GM19023 (cell line): ENCODE measurements at regions not wholly inside any gene's neighbourhood (a gene's known extent, or its start where the extent isn't known, plus 50 kb on each side); places are given as distances from the start of the nearest gene placed in this dataset.
"Not testable (repeated sequence)": the region's sequence is repeated elsewhere in the genome, so short reads cannot be mapped to it uniquely, and the experiment has no call there.

Experiments
- ATAC-seq: cut with Tn5 transposase; IDR thresholded peaks from one replicate; pipeline ENCODE4 v1.9.1; 2021; ENCODE audit warnings: mild to moderate bottlenecking, moderate library complexity; ENCODE audit not compliant: unreplicated experiment

DNA sequence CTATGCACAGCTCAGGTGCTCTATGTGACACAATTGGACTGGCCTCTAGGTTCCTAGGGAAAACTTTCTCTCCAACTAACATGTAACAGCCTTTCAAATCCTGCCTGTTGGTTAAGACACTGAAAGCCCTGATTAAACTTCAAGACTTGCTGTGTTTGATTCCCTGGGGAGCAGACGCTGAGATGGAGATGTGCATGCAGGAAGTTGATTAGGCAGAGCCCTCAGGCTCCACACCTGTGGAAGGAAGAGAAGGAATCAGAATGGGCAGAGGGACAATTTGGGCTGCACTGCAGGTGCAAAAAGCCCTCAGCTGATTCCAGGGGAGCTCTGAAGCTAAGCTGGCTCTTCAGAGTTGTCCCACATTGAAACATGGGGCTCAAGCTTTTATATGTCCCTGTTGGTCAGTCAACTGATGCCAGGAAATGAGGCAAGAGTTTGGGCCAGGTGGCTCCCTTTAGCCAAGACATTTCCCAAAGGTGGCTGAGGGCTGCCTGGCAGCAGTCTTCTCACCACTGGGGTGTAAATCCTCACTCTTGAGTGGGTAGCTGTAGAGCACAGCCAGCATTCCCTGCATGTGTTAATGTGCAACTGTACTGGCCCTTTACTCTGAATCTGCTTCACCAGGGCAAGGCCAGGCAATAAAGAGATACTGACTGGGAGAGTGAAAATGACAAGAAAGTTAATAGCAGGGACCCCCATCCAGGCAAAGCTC lies 199.5 kb upstream of the DDX18 start:
- ATAC-seq = no peak

DNA sequence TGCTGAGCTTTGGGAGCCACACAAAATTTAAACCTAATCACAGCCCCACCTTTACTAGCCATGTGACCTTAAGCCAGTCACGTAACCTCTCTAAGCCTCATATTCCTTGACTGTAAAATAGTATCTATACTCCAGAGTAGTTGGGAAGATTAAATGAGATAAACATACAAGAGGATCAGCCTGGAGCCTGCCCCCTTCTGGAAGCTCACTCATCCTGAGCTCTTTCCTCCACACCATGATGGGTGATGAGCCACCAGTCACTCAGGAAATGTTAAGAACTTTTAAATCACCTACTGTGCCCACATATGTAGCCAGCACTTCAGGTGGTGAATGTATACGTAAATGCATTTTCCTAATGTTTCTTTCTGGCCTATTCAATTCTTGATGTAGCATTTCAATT lies 195.9 kb upstream of the DDX18 start:
- no peak for ATAC-seq

DNA sequence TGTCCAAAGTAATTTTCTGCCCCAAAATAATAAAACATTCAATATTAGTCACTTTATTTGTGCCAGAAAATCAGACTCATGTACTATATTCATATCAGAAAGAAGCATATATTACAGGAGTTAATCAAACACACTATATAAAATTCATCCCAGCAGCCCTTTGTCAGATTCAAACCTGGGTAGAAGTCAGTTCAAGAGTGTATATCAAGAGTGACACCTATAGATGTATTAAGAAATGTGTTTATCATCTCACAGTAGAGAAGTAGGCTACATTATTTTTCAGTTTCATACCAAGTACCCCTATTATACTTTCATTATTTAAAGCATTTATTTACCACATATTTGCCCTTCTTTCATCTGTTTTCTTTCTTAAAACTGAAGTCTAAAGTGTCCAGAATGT lies 193.2 kb upstream of the DDX18 start:
- ATAC-seq = no peak

DNA sequence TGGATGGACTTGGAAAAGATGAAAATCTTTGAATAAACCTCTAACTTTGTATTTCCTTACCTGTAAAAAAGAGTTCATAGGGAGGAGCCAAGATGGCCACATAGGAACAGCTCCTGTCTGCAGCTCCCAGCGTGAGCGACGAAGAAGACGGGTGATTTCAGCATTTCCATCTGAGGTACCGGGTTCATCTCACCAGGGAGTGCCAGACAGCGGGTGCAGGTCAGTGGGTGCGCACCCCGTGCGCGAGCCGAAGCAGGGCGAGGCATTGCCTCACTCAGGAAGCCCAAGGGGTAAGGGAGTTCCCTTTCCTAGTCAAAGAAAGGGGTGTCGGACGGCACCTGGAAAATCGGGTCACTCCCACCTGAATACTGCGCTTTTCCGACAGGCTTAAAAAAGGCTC lies 191.3 kb upstream of the DDX18 start:
- ATAC-seq = not testable (repeated sequence)

DNA sequence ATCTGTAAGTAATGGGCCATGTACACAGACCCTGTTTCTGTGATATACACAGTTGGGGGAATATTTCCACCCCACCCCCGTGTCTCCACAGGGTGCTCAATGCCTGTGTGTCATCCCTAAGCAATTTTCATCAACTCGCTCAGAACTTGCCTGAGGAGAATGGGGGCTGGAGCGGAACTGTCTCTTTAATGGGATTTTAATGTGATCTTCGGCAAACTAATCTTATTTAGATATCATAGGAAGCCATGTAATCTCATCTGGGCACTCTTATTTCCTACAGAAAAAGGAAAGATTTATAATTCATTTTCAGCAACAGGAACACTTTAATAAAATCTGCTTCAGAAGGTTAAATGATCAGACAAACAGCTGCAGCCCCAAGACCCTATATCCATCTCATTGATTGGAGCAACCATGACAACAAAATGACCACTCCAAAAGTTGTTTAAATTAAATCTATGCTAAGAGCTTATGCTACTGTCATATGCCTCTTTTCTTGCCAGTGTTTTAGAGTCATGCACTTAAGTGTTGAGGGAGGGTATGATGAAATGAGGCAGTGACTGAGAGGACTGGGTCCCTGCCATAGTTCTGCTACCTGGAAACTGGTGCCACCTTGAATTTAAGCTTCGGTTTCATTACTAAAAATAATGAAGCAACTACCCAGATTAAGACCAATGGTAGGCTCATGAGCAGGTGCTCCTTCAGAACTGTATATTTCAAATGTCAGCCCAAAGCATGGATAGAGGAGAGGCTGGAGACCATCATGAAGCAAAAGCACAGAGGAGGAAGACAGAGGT lies 183.1 kb upstream of the DDX18 start:
- no peak for ATAC-seq

DNA sequence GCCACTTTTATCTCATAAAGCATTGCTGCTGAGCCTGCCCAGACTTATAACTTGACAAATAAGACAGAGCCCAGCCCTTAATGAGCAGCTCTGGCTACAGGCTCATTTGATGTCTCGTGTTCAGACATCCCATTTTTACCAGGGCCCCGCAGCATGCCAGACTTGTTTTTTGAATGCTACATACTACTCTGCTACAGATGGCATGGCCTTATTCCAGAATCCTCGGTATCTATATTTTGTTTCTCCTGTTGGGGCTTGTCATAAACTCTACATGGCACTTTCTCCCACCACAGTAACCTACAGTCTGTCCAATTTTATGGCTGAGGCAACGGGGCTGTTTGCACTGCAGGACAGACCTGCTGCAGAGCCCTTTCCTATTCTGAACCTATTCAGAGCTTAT lies 179.0 kb upstream of the DDX18 start:
- no peak for ATAC-seq

DNA sequence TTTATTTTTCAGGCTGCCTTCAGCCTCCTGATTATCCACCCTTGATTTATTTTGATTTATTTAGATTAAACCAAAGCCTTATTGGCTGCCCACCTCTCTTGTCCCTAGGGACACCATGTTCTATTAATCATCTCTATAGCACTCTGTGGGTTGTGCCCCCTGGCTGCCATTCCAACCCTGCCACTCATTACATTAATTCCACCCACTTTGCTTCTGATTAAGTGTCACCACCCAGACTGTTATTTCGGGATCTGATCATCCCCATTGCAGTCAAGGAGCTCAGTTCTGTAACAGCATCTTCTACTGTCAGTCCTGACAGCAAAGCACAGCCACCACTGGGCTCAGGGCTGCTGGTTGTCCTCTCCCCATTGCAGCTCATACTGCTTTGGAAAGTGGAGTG lies 175.1 kb upstream of the DDX18 start:
- ATAC-seq = no peak

DNA sequence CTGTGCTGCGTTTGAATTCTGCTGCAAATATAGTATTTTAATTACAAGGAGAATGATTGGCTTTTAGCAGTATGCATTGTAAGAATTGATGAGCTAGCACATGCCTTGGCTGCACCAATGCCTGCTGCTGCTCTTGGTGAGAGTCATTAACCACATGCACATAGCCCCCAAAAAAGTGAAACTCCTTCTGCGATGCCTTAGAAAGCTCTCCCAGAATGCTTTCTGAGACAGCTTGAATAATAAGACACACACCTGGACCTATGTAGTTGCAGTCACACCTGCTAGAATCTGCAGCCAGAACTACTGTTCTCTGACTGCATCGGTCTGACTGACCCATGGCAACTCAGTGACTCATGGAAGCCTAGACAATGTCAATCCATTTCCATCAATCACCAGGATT lies 170.1 kb upstream of the DDX18 start:
- ATAC-seq = no peak

DNA sequence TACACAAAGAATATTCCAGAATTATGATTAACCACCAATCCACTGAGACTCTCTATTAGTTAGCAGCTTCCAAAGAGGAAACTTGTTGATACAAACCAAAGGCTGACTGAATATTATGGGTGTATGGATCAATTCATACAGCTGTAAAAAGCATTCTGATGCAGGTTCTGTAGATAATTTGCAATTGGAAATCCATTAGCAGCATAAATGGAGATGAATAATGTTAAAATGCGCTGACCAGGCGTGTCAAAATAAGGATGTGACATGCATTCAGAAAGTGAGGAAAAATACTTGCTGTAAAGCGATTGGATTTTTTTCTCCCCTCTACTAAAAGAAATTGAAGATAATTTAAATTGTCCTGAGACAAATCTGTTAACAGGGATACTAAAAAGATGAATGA lies 169.0 kb upstream of the DDX18 start:
- ATAC-seq = no peak

DNA sequence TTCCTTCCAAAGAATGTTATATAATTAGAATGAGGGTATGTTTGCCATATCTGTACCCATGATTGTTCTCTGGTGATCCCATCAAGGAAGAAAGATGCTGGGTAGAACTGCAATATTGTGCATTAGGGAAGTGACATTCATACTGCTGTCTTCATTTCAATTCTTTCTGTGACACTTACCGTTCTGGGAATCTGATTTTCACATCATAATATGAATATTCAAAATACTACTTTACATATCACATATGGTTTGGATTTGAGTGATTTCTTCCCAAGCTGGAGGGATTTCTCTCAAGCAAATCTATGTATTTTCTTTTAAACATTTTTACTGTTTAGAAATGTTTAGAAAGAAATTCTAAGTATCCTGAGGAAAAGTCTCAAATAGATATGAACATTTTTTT lies 168.4 kb upstream of the DDX18 start:
- no peak for ATAC-seq

DNA sequence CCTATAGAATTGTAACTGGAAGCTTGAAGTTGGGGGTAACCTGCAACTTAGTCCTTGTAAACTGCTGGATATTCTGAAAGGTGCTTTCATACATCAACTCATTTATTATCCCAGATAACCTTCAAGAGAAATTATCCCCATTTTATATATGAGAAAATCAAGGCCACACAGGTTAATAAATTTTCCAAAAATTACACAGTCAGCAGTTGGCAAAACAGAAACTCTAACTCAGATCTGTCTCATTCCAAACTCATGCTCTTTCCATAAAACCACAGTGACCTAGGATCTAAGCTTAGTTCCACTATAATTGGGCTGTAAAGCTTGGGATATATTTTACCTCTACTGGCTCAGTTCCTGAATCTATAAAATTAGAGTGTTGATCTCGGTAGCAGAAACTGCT lies 167.6 kb upstream of the DDX18 start:
- no peak for ATAC-seq

DNA sequence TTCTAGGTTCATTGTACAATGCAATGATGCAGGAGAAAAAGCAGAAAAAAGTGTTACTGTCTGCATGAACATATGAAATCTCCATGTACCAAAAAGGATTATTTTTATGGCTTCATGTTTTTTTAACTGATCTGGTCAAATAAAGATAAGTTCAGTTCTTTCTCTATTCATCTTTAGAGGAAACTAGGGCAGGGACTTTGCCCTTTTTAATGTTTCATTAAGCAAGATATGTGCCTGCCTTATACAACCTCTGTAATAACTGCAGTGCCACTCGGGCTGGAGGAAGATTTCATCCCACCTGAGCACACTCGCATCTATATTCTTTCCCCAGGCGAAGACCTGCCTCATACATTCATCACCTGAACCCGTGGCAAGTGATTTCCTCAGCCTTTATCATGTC lies 157.9 kb upstream of the DDX18 start:
- no peak for ATAC-seq

DNA sequence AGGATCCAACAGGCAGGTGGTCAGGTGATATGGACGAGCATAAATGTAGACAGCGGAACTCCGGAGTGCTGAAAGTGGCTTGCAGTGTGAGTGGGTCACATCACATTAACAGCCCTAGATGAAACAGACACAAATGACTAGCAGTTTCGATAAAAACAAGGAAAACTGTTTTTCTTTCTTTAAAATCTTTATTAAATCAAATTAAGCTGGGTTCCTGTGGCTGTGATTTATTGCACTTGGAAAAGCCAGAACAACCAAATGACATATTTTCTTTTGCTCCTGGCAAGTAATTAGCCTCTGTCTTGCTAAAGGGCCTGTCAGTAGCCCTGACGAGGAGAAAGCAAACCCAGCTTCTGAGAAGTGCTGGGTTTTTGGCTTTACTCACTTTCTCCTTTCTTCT lies 152.9 kb upstream of the DDX18 start:
- no peak for ATAC-seq

DNA sequence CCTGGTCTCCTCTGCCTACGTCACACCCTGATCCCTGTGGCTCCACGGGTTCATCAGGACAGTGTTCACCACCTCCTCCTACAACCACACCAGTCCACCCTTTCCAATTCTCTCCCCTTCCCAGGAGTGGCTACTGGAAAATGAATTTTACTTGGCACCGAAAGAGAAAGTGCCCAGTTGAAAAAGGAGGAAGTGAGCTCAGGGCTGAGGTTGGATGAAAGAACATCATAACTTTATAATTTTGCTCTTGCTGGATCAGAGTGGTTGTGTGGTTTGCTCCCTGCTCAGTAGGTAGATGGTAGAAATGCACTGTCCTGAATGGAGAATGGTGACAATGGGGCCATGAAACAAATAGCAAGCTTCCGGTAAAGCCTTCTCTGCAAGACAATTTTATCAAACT lies 140.3 kb upstream of the DDX18 start:
- no peak for ATAC-seq

DNA sequence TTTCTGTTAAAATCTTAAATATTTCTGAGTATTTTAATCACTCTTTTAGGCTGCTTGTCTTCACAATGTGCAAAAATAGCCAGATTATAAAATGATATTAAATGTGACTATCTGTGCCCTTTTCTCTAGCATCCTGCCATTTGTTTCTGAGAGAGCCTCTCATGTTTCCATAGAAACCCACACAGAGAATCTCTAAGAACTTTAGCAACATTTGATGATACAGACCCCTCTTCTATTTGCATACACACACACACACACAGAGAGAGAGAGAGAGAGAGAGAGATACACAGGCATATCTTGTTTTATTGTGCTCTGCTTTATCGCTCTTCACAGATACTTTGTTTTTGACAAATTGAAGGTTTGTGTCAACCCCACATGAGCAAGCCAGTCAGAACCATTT lies 134.5 kb upstream of the DDX18 start:
- ATAC-seq = no peak

DNA sequence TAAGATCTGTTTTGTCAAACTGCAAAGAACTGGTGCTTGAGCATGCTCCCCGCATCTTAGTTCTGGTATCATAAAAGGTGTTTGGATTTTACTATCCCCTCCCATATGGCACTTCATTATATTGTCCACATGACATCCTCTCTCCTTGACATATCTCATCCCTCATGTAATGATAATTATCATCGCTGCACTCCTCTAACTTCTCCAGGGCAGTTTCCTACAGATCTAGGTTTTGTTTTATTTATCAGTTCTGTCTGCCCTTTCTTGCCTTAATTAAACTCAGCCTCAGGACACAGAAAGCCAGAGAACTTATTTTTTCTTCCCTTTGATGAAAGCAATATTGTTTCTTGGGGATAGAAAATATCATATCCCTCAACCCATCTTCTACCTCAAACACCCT lies 129.6 kb upstream of the DDX18 start:
- no peak for ATAC-seq

DNA sequence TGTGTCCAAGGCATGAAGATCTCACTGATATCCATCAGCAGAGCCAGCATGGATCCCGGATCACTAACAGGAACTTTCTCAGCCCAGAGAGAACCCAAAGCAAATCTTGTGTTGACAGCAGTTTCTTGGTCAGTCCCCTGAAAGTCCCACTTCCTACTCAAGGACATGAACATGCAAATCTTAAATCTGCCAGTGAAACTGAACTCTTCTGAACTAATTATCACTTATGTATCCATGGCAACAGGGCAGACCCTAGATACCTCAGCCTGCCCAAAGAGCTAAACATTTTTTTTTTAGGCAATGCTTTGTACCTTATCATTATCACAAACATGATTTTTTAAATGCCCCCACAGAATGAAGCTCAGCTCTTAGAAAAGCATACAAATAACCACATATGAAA lies 127.8 kb upstream of the DDX18 start:
- ATAC-seq = peak; percentile 97

DNA sequence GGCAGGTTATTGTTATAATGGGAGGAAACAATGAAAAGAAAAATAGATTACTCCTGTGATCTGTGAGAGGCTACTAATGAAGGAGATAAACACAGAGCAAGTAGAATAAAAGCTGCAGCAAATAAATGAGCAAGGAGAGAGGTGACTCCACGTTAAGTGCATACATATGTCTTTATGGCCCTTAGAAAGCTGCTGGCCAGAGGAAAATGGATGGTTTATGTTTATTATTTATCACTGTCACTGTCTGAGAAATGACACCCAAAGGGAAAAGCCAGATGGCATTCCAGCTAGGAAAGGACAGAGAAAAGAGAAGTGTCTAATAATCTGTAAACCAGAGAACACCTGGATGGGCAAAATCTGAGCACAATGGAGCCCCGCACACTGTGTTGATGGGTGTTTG lies 122.9 kb upstream of the DDX18 start:
- ATAC-seq = no peak

DNA sequence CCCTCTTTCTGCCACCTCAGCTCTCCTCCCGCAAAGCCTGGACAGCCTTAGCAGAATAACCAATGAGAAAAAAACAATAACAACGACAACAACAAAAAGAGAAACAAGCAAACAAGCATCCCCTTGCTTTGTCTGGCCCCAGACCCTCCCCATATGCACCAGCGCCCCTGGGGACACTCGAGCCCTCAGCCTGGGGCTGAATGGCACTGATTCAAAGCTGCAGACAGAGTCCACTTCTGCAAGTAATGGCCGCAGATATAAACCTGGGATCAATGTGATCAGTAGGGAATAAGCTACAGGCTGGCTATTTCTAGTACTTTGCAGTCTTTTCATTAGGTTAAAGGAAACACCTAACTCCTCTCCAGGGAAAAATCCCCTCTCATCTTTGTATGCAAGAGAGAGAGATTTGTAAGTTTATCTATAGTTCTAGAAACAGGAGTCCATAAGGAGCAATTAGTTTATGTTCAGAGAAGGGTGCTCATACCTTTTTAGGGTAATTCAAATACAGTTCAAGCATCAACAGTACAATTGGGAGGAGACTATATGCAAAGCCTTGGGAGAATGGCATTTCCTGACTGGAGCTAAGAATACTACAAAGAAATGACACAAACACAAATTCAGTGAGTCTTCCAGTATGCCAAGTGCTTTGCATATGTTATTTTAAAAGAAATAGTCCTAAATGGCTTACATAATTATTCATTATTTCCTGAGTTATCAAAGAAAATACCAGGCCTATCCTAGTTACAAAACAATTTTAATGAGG lies 122.3 kb upstream of the DDX18 start:
- no peak for ATAC-seq

DNA sequence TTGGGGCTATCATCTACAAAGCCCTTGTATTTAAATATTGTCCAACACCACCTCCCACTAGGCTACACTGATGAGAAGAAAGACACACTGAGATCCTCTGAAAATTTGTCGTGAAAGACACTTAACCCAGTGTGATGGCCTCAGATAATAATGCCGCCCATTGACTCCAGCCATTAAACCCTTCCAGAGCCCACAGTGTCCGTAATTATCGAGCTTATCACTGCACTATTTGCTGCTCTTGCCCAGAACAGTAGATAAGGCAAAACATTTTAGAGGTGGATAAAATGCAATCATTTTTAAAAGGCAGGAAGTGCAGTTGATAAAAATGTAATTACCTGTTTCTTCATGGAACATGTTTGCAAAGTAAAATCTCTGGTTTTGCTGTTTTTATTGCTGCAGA lies 121.3 kb upstream of the DDX18 start:
- ATAC-seq = no peak

DNA sequence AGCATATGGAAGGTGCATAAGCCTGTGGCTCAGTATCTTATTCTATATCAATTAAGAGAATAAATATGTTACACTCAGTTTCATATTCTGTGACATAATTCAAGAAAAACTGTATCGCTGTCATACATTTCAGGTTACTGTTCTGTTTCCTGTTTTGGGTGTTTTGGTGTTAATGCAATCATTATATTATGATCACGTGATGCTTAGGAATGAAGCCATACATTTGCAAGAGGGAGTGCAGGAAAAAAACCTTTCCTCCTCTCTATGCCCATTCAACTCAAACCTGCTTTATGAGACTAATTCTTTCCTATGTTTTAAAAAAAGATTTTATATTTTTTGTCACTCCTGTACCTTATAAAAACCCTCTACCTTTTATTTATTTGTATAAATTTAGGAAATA lies 120.8 kb upstream of the DDX18 start:
- ATAC-seq = no peak

DNA sequence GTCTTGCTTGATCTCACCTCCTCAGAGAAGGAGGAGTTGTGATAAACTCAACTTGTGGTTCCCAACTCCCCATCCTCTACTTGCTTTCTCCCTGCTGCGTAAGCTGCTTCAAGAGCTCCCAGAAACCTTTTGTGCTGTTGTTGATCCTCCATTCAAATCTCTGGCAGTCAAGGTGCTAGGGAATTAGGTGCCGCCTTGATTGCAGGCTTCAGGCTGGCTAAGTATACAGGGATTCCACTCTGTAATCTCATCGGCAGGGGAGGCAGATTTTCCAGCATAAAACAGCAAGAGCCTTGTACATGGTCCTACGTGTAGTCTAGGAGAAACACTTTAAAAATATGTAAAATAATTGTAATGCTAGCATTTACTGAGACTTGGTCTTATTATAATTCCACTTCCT lies 116.2 kb upstream of the DDX18 start:
- no peak for ATAC-seq
